ENCODE measurements at regions not wholly inside any gene's neighbourhood (a gene's known extent, or its start where the extent isn't known, plus 50 kb on each side); places are given as distances from the start of the nearest gene placed in this dataset.

GRCh38 chr5:141735823-141736222 is 53.8 kb upstream of the ARAP3 start:
- H3K27ac ChIP-seq (ENCODE audit: low read length in 2 of 2), result no peak overlapping the region
- ChIA-PET CTCF (no interaction called here), POLR2A (no interaction called here)
- no peak overlapping the region for H3K4me2 ChIP-seq (replicated peaks; ENCODE audit: low read depth, low read length, poor library complexity, severe bottlenecking)
- TF ChIP-seq EZH2 (IDR thresholded peaks at IDR 0.05; ENCODE audit: borderline replicate concordance, insufficient read depth, low read depth, low read length, poor library complexity, severe bottlenecking) (no peak), CTCF (IDR thresholded peaks at IDR 0.05) (no peak)
- Mint-ChIP-seq H3K27me3 (peaks cover 51% of the 10 kb centered on the region), H3K4me3 (no peak overlapping the region), H3K9me3 (ENCODE audit: insufficient read depth) (no peaks in the 10 kb centered on the region), H3K27ac (no peak overlapping the region), H3K4me1 (no peaks in the 10 kb centered on the region)
- DNase-seq, result no peak
- WGBS (ENCODE audit: insufficient coverage), result no CpG with 5 or more reads among the region's 1 CpG
- no peak overlapping the region for H3K4me3 ChIP-seq (ENCODE audit: control extremely low read depth in 1 of 5, extremely low read depth in 1 of 5, insufficient read depth in 1 of 5, low read depth in 2 of 5, low read length in 4 of 5)
- H4K20me1 ChIP-seq (ENCODE audit: control insufficient read depth, insufficient read depth, low read length, poor library complexity, severe bottlenecking), result no peaks in the 10 kb centered on the region
- no peaks in the 10 kb centered on the region for H3K9me3 ChIP-seq (ENCODE audit: control extremely low read depth in 1 of 3, control insufficient read depth in 2 of 3, insufficient read depth in 1 of 3, low read length in 2 of 3)
- H3K27me3 ChIP-seq (replicated peaks in 1 of 4; ENCODE audit: control extremely low read depth in 1 of 4, control insufficient read depth in 3 of 4, insufficient read depth in 4 of 4, low read length in 3 of 4), result peaks cover 0 to 34% (median 1%) of the 10 kb centered on the region in 4 experiments
- intact Hi-C loops (cut with micrococcal nuclease), result no loop called here
- ATAC-seq (ENCODE audit: low read depth), result no peak
- H3K9ac ChIP-seq (ENCODE audit: low read length), result no peak overlapping the region
- no peak overlapping the region for H2AFZ ChIP-seq (ENCODE audit: insufficient read depth, low read depth, low read length, poor library complexity, severe bottlenecking)
- H3K4me1 ChIP-seq (ENCODE audit: control insufficient read depth in 2 of 2, insufficient read depth in 2 of 2, low read length in 2 of 2), result no peaks in the 10 kb centered on the region
- no peaks in the 10 kb centered on the region for H3K79me2 ChIP-seq (ENCODE audit: control insufficient read depth, insufficient read depth, low read length)
- H3K36me3 ChIP-seq (replicated peaks in 1 of 2; ENCODE audit: control extremely low read depth in 1 of 2, control insufficient read depth in 1 of 2, extremely low read depth in 1 of 2, insufficient read depth in 2 of 2, low read length in 1 of 2), result no peaks in the 10 kb centered on the region

GRCh38 chr5:141734501-141735229 is 52.6 kb upstream of the ARAP3 start:
- Mint-ChIP-seq H3K4me3 (no peak overlapping the region), H3K9me3 (ENCODE audit: insufficient read depth) (no peaks in the 10 kb centered on the region), H3K27ac (no peak overlapping the region), H3K27me3 (peaks cover 56% of the 10 kb centered on the region), H3K4me1 (no peaks in the 10 kb centered on the region)
- no peak for TF ChIP-seq EZH2 (IDR thresholded peaks at IDR 0.05; ENCODE audit: borderline replicate concordance, insufficient read depth, low read depth, low read length, poor library complexity, severe bottlenecking)
- no peak for TF ChIP-seq CTCF (IDR thresholded peaks at IDR 0.05)
- no peaks in the 10 kb centered on the region for H3K4me1 ChIP-seq (ENCODE audit: control insufficient read depth in 2 of 2, insufficient read depth in 2 of 2, low read length in 2 of 2)
- H2AFZ ChIP-seq (ENCODE audit: insufficient read depth, low read depth, low read length, poor library complexity, severe bottlenecking), result no peak overlapping the region
- peaks cover 0 to 30% (median 0%) of the 10 kb centered on the region in 4 experiments for H3K27me3 ChIP-seq (replicated peaks in 1 of 4; ENCODE audit: control extremely low read depth in 1 of 4, control insufficient read depth in 3 of 4, insufficient read depth in 4 of 4, low read length in 3 of 4)
- no peak overlapping the region for H3K9ac ChIP-seq (ENCODE audit: low read length)
- ChIA-PET POLR2A (no interaction called here), CTCF (no interaction called here)
- H4K20me1 ChIP-seq (ENCODE audit: control insufficient read depth, insufficient read depth, low read length, poor library complexity, severe bottlenecking), result no peaks in the 10 kb centered on the region
- 66% methylated on average over 2 of the region's 4 CpGs for WGBS (ENCODE audit: insufficient coverage)
- intact Hi-C loops (cut with micrococcal nuclease), result no loop called here
- H3K27ac ChIP-seq (ENCODE audit: low read length in 2 of 2), result no peak overlapping the region
- DNase-seq (peak; percentile 34), ATAC-seq (ENCODE audit: low read depth) (no peak)
- no peak overlapping the region for H3K4me2 ChIP-seq (replicated peaks; ENCODE audit: low read depth, low read length, poor library complexity, severe bottlenecking)
- H3K4me3 ChIP-seq (ENCODE audit: control extremely low read depth in 1 of 5, extremely low read depth in 1 of 5, insufficient read depth in 1 of 5, low read depth in 2 of 5, low read length in 4 of 5), result no peak overlapping the region
- H3K36me3 ChIP-seq (replicated peaks in 1 of 2; ENCODE audit: control extremely low read depth in 1 of 2, control insufficient read depth in 1 of 2, extremely low read depth in 1 of 2, insufficient read depth in 2 of 2, low read length in 1 of 2), result no peaks in the 10 kb centered on the region
- no peaks in the 10 kb centered on the region for H3K9me3 ChIP-seq (ENCODE audit: control extremely low read depth in 1 of 3, control insufficient read depth in 2 of 3, insufficient read depth in 1 of 3, low read length in 2 of 3)
- no peaks in the 10 kb centered on the region for H3K79me2 ChIP-seq (ENCODE audit: control insufficient read depth, insufficient read depth, low read length)

Measured in B cell (primary cell).